AG04450 (cell line): ENCODE measurements at regions not wholly inside any gene's neighbourhood (a gene's known extent, or its start where the extent isn't known, plus 50 kb on each side); places are given as distances from the start of the nearest gene placed in this dataset.

Source experiments
- CTCF ChIA-PET: fragments of 300-600, 350-600 bp; formaldehyde crosslinking; extraction: SDS; loops from one replicate; lab custom pipeline; 2022; ENCODE audit warnings: antibody characterized with exemption, inconsistent platforms; lab: Charles Lee
- POLR2A ChIA-PET: fragments of 350-600 bp; formaldehyde crosslinking; extraction: SDS; loops from one replicate; lab custom pipeline; 2021; ENCODE audit warnings: antibody characterized with exemption, inconsistent platforms; lab: Yijun Ruan, JAX
- DNase-seq: peaks from one replicate; pipeline ENCODE4 v3.0.0-alpha.2; 2011; ENCODE audit warnings: low read depth, low spot score
- H3K27ac ChIP-seq: one replicate; pipeline ENCODE4 v1.5.1; 2012; ENCODE audit warnings: low read depth, low read length, control low read depth
- H3K27me3 ChIP-seq: one replicate; pipeline ENCODE4 v1.6.0; 2012; ENCODE audit warnings: low read length; ENCODE audit not compliant: control insufficient read depth, insufficient read depth
- H3K4me3 ChIP-seq: 2 replicates; pipeline ENCODE4 v1.5.1; 2011; ENCODE audit warnings: mild to moderate bottlenecking, low read depth, low read length, control low read depth
- H3K9me3 ChIP-seq: 2 replicates; pipeline ENCODE4 v1.5.1; 2012; ENCODE audit warnings: low read length; ENCODE audit not compliant: control insufficient read depth, insufficient read depth
- CTCF ChIP-seq: IDR thresholded peaks from 2 replicates; pipeline ENCODE4 v1.5.1; 2011; ENCODE audit warnings: low read depth, low read length, control low read depth, inconsistent platforms

- no peak for DNase-seq
- Histone ChIP-seq H3K27ac (no peak overlapping the region), H3K27me3 (no peaks in the 10 kb centered on the region), H3K9me3 (no peaks in the 10 kb centered on the region), H3K4me3 (no peak overlapping the region)
- no peak for TF ChIP-seq CTCF
- CTCF ChIA-PET = interaction anchor here (0.6 to 0.8 kb wide), 3 partner anchors 35 to 541 kb away, joined by 3 to 4 read pairs (median 3); no protein-coding TSS in a partner anchor
- POLR2A ChIA-PET = no interaction called here
Observed at GRCh38 chr13:105991131-105991530, 544.3 kb downstream of the EFNB2 start.

GRCh38 chr13:105990256-105990958 is 545.1 kb downstream of the EFNB2 start:
- no peak for TF ChIP-seq CTCF
- H3K27me3 ChIP-seq = no peaks in the 10 kb centered on the region
- ChIA-PET CTCF (interaction anchor here (0.7 kb wide), 1 partner anchor 34 kb away, joined by 4 read pairs; no protein-coding TSS in a partner anchor), POLR2A (no interaction called here)
- H3K27ac ChIP-seq = no peak overlapping the region
- H3K9me3 ChIP-seq = no peaks in the 10 kb centered on the region
- DNase-seq = no peak
- H3K4me3 ChIP-seq = no peak overlapping the region

GRCh38 chr13:105984646-105985045 is 550.8 kb downstream of the EFNB2 start:
- no peaks in the 10 kb centered on the region for H3K27me3 ChIP-seq
- no peak for TF ChIP-seq CTCF
- H3K4me3 ChIP-seq = no peak overlapping the region
- no peaks in the 10 kb centered on the region for H3K9me3 ChIP-seq
- H3K27ac ChIP-seq = no peak overlapping the region
- POLR2A ChIA-PET = no interaction called here
- CTCF ChIA-PET = no interaction called here
- no peak for DNase-seq

- Histone ChIP-seq H3K27me3 (no peaks in the 10 kb centered on the region), H3K9me3 (no peaks in the 10 kb centered on the region), H3K4me3 (no peak overlapping the region), H3K27ac (no peak overlapping the region)
- DNase-seq = no peak
- ChIA-PET POLR2A (no interaction called here), CTCF (no interaction called here)
- no peak for TF ChIP-seq CTCF
Observed at GRCh38 chr13:105984236-105984635, 551.2 kb downstream of the EFNB2 start.

- Histone ChIP-seq H3K9me3 (no peaks in the 10 kb centered on the region), H3K27ac (no peak overlapping the region), H3K27me3 (no peaks in the 10 kb centered on the region), H3K4me3 (no peak overlapping the region)
- ChIA-PET CTCF (no interaction called here), POLR2A (no interaction called here)
- DNase-seq = no peak
- TF ChIP-seq CTCF = no peak
Observed at GRCh38 chr13:105982219-105982930, 553.1 kb downstream of the EFNB2 start.
